ENCODE measurements at regions not wholly inside any gene's neighbourhood (a gene's known extent, or its start where the extent isn't known, plus 50 kb on each side); places are given as distances from the start of the nearest gene placed in this dataset.

DNA sequence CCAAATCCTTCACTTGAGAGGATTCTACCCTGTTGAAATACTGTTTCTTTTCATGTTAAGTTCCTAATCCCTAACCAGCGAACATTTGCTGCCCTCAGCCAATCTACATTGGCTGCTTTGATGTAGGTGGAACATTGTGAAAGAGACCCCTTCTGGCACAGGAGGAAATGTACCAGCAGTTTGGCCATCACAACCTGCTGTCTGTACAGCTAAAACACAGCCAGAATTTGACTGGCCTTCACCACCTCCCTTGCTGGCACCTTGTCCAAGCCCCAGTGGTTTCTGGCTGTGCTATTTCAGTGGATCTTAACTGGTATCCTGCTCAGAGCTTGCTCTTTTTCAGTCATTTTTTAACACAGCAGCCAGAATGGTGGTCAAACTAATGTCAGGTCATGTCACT lies 202.1 kb upstream of the EPHA7 start:
- TF ChIP-seq, protein P1, sequence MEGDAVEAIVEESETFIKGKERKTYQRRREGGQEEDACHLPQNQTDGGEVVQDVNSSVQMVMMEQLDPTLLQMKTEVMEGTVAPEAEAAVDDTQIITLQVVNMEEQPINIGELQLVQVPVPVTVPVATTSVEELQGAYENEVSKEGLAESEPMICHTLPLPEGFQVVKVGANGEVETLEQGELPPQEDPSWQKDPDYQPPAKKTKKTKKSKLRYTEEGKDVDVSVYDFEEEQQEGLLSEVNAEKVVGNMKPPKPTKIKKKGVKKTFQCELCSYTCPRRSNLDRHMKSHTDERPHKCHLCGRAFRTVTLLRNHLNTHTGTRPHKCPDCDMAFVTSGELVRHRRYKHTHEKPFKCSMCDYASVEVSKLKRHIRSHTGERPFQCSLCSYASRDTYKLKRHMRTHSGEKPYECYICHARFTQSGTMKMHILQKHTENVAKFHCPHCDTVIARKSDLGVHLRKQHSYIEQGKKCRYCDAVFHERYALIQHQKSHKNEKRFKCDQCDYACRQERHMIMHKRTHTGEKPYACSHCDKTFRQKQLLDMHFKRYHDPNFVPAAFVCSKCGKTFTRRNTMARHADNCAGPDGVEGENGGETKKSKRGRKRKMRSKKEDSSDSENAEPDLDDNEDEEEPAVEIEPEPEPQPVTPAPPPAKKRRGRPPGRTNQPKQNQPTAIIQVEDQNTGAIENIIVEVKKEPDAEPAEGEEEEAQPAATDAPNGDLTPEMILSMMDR (IDR thresholded peaks at IDR 0.05): no peak
- no peak for TF ChIP-seq POLR2A (IDR thresholded peaks at IDR 0.05)

Measured in thyroid gland (tissue), 4 donors.